Naive thymus-derived CD4-positive, alpha-beta T cell (primary cell): ENCODE measurements at regions not wholly inside any gene's neighbourhood (a gene's known extent, or its start where the extent isn't known, plus 50 kb on each side); places are given as distances from the start of the nearest gene placed in this dataset.

Experiments used
- ATAC-seq: fragments of 150-1000 bp; cut with Tn5 transposase; 2 replicates; pipeline ENCODE4 v1.10.0; 2021; ENCODE audit warnings: mild to moderate bottlenecking, moderate library complexity
- CTCF ChIA-PET: fragments of 350-600 bp; sonication (Branson Sonifier 250); formaldehyde crosslinking; loops from one replicate; lab custom pipeline; 2021; ENCODE audit warnings: antibody characterized with exemption; lab: Charles Lee
- POLR2A ChIA-PET: fragments of 350-600 bp; sonication (Branson Sonifier 250); formaldehyde crosslinking; loops from one replicate; lab custom pipeline; 2021; ENCODE audit warnings: antibody characterized with exemption, inconsistent platforms; lab: Charles Lee
- DNase-seq, 9 donors: peaks; one replicate each; pipeline versions ENCODE4 v3.0.0 to v3.0.0-alpha.2; 2020 to 2022; ENCODE audit warnings: mixed read lengths in 1 of 9
- H3K27ac ChIP-seq: one replicate; pipeline ENCODE4 v1.7.0; 2013; ENCODE audit warnings: mild to moderate bottlenecking, low read depth, low read length, moderate library complexity
- H3K27me3 ChIP-seq, 2 donors: one replicate each; pipeline ENCODE4 v1.7.0; 2013; ENCODE audit warnings: low read length in 2 of 2, mild to moderate bottlenecking in 2 of 2, moderate library complexity in 2 of 2; ENCODE audit not compliant: control insufficient read depth in 2 of 2, insufficient read depth in 2 of 2
- H3K36me3 ChIP-seq, 3 experiments: 1 replicate in 2 of 3; 2 replicates in 1 of 3; pipeline ENCODE4 v1.7.0; 2013; ENCODE audit warnings: low read length in 3 of 3, mild to moderate bottlenecking in 3 of 3, moderate library complexity in 1 of 3; ENCODE audit not compliant: insufficient read depth in 3 of 3, control insufficient read depth in 2 of 3
- H3K4me1 ChIP-seq, 2 donors: one replicate each; pipeline ENCODE4 v1.7.0; 2013; ENCODE audit warnings: low read length in 2 of 2, mild to moderate bottlenecking in 2 of 2, moderate library complexity in 1 of 2; ENCODE audit not compliant: control insufficient read depth in 2 of 2, insufficient read depth in 2 of 2
- H3K4me3 ChIP-seq: 2 replicates; pipeline ENCODE4 v1.7.0; 2013; ENCODE audit warnings: mild to moderate bottlenecking, low read length
- H3K9me3 ChIP-seq, 3 experiments: 1 replicate in 2 of 3; 2 replicates in 1 of 3; pipeline ENCODE4 v1.7.0; 2013; ENCODE audit warnings: low read length in 3 of 3; ENCODE audit not compliant: control insufficient read depth in 2 of 3
- H3K27ac Mint-ChIP-seq, 9 donors: one replicate each; pipeline ENCODE4 v1.8.0; 2020 to 2022; ENCODE audit warnings: mixed read lengths in 9 of 9, mild to moderate bottlenecking in 8 of 9, moderate library complexity in 5 of 9, inconsistent platforms in 2 of 9
- H3K27me3 Mint-ChIP-seq, 5 donors: one replicate each; pipeline ENCODE4 v1.8.0; 2021 to 2022; ENCODE audit warnings: mixed read lengths in 5 of 5, mild to moderate bottlenecking in 1 of 5
- H3K36me3 Mint-ChIP-seq, 5 donors: one replicate each; pipeline ENCODE4 v1.8.0; 2020 to 2022; ENCODE audit warnings: mixed read lengths in 5 of 5, mild to moderate bottlenecking in 3 of 5, inconsistent platforms in 1 of 5
- H3K4me1 Mint-ChIP-seq, 7 donors: one replicate each; pipeline ENCODE4 v1.8.0; 2020 to 2022; ENCODE audit warnings: mixed read lengths in 7 of 7, mild to moderate bottlenecking in 3 of 7, inconsistent platforms in 1 of 7
- H3K4me3 Mint-ChIP-seq, 10 donors: one replicate each; pipeline ENCODE4 v1.8.0; 2020 to 2022; ENCODE audit warnings: mild to moderate bottlenecking in 10 of 10, mixed read lengths in 10 of 10, moderate library complexity in 6 of 10, inconsistent platforms in 2 of 10
- H3K9me3 Mint-ChIP-seq, 11 donors: one replicate each; pipeline ENCODE4 v1.8.0; 2020 to 2022; ENCODE audit warnings: mixed read lengths in 11 of 11, mild to moderate bottlenecking in 4 of 11, inconsistent platforms in 1 of 11, moderate library complexity in 1 of 11
- intact Hi-C, 2 donors: fragments of 100-400 bp; cut with micrococcal nuclease; formaldehyde crosslinking; loops; one replicate each; pipeline ENCODE4 v1.15.1; 2023

- no peak for ATAC-seq
Observed at GRCh38 chr19:20334760-20335159, 167.7 kb downstream of the ZNF486 start.

GRCh38 chr19:20333508-20333907, 166.5 kb downstream of the ZNF486 start:
- H3K27ac Mint-ChIP-seq = no peak overlapping the region
- H3K36me3 Mint-ChIP-seq = peaks cover 0 to 7% (median 0%) of the 10 kb centered on the region in 5 donors
- POLR2A ChIA-PET = no interaction called here
- CTCF ChIA-PET = no interaction called here
- Histone ChIP-seq H3K27ac (no peak overlapping the region), H3K36me3 (no peaks in the 10 kb centered on the region), H3K4me1 (no peaks in the 10 kb centered on the region), H3K4me3 (no peak overlapping the region), H3K9me3 (no peaks in the 10 kb centered on the region), H3K27me3 (no peaks in the 10 kb centered on the region)
- ATAC-seq = no peak
- H3K27me3 Mint-ChIP-seq = peaks cover 0 to 6% (median 0%) of the 10 kb centered on the region in 5 donors
- intact Hi-C loops = no loop called here
- DNase-seq = no peak
- H3K9me3 Mint-ChIP-seq = peaks cover 0 to 24% (median 9%) of the 10 kb centered on the region in 11 donors
- no peak overlapping the region for H3K4me3 Mint-ChIP-seq
- no peaks in the 10 kb centered on the region for H3K4me1 Mint-ChIP-seq

More at GRCh38 chr19:20334760-20335159, 167.7 kb downstream of the ZNF486 start:
- POLR2A ChIA-PET = no interaction called here
- Histone ChIP-seq H3K27ac (no peak overlapping the region), H3K4me3 (no peak overlapping the region), H3K4me1 (no peaks in the 10 kb centered on the region), H3K9me3 (no peaks in the 10 kb centered on the region), H3K36me3 (no peaks in the 10 kb centered on the region), H3K27me3 (no peaks in the 10 kb centered on the region)
- H3K27ac Mint-ChIP-seq = no peak overlapping the region
- intact Hi-C loops = no loop called here
- no peaks in the 10 kb centered on the region for H3K4me1 Mint-ChIP-seq
- H3K4me3 Mint-ChIP-seq = no peak overlapping the region
- H3K9me3 Mint-ChIP-seq = peaks cover 0 to 24% (median 9%) of the 10 kb centered on the region in 11 donors
- DNase-seq = no peak
- CTCF ChIA-PET = no interaction called here
- peaks cover 0 to 7% (median 0%) of the 10 kb centered on the region in 5 donors for H3K36me3 Mint-ChIP-seq
- H3K27me3 Mint-ChIP-seq = peaks cover 0 to 6% (median 0%) of the 10 kb centered on the region in 5 donors

GRCh38 chr19:20325151-20325550, 158.1 kb downstream of the ZNF486 start:
- Mint-ChIP-seq H3K9me3 (peaks cover 0 to 23% (median 0%) of the 10 kb centered on the region in 11 donors), H3K4me3 (no peak overlapping the region), H3K27ac (no peak overlapping the region), H3K4me1 (no peaks in the 10 kb centered on the region), H3K36me3 (no peaks in the 10 kb centered on the region), H3K27me3 (no peaks in the 10 kb centered on the region)
- Histone ChIP-seq H3K27me3 (no peaks in the 10 kb centered on the region), H3K9me3 (no peaks in the 10 kb centered on the region), H3K4me3 (no peak overlapping the region), H3K36me3 (no peaks in the 10 kb centered on the region), H3K27ac (no peak overlapping the region), H3K4me1 (no peaks in the 10 kb centered on the region)
- CTCF ChIA-PET = no interaction called here
- POLR2A ChIA-PET = no interaction called here
- ATAC-seq (no peak), DNase-seq (no peak)
- intact Hi-C loops = no loop called here

GRCh38 chr19:20321139-20321763, 154.2 kb downstream of the ZNF486 start:
- H3K4me3 ChIP-seq = no peak overlapping the region
- no peaks in the 10 kb centered on the region for H3K9me3 ChIP-seq
- no peaks in the 10 kb centered on the region for H3K27me3 ChIP-seq
- DNase-seq (no peak), ATAC-seq (no peak)
- ChIA-PET POLR2A (no interaction called here), CTCF (no interaction called here)
- Mint-ChIP-seq H3K9me3 (peaks cover 0 to 25% (median 0%) of the 10 kb centered on the region in 11 donors), H3K27me3 (peaks cover 0 to 3% (median 0%) of the 10 kb centered on the region in 5 donors), H3K4me3 (no peak overlapping the region), H3K36me3 (no peaks in the 10 kb centered on the region), H3K27ac (no peak overlapping the region), H3K4me1 (no peaks in the 10 kb centered on the region)
- no peaks in the 10 kb centered on the region for H3K4me1 ChIP-seq
- no peak overlapping the region for H3K27ac ChIP-seq
- intact Hi-C loops = no loop called here
- no peaks in the 10 kb centered on the region for H3K36me3 ChIP-seq

- H3K9me3 Mint-ChIP-seq = peaks cover 0 to 25% (median 0%) of the 10 kb centered on the region in 11 donors
- no peak for DNase-seq
- peaks cover 0 to 3% (median 0%) of the 10 kb centered on the region in 5 donors for H3K27me3 Mint-ChIP-seq
- no peak overlapping the region for H3K27ac ChIP-seq
- CTCF ChIA-PET = no interaction called here
- ATAC-seq = no peak
- H3K9me3 ChIP-seq = no peaks in the 10 kb centered on the region
- H3K27me3 ChIP-seq = no peaks in the 10 kb centered on the region
- no peaks in the 10 kb centered on the region for H3K4me1 ChIP-seq
- POLR2A ChIA-PET = no interaction called here
- no peak overlapping the region for H3K4me3 Mint-ChIP-seq
- H3K4me1 Mint-ChIP-seq = no peaks in the 10 kb centered on the region
- no peak overlapping the region for H3K4me3 ChIP-seq
- intact Hi-C loops = no loop called here
- no peaks in the 10 kb centered on the region for H3K36me3 ChIP-seq
- H3K27ac Mint-ChIP-seq = no peak overlapping the region
- no peaks in the 10 kb centered on the region for H3K36me3 Mint-ChIP-seq
Observed at GRCh38 chr19:20320191-20320590, 153.2 kb downstream of the ZNF486 start.

GRCh38 chr19:20318616-20319015, 151.6 kb downstream of the ZNF486 start:
- Mint-ChIP-seq H3K36me3 (no peaks in the 10 kb centered on the region), H3K9me3 (peaks cover 0 to 26% (median 0%) of the 10 kb centered on the region in 11 donors), H3K4me3 (no peak overlapping the region), H3K27me3 (peaks cover 0 to 3% (median 0%) of the 10 kb centered on the region in 5 donors), H3K27ac (no peak overlapping the region), H3K4me1 (no peaks in the 10 kb centered on the region)
- ChIA-PET POLR2A (no interaction called here), CTCF (no interaction called here)
- no peaks in the 10 kb centered on the region for H3K9me3 ChIP-seq
- H3K4me3 ChIP-seq = no peak overlapping the region
- no peaks in the 10 kb centered on the region for H3K4me1 ChIP-seq
- no peak overlapping the region for H3K27ac ChIP-seq
- H3K36me3 ChIP-seq = no peaks in the 10 kb centered on the region
- H3K27me3 ChIP-seq = no peaks in the 10 kb centered on the region
- intact Hi-C loops = no loop called here
- ATAC-seq = no peak
- no peak for DNase-seq

GRCh38 chr19:20315543-20315942, 148.5 kb downstream of the ZNF486 start:
- ATAC-seq = no peak
- intact Hi-C loops = no loop called here

More at GRCh38 chr19:20315543-20315942, 148.5 kb downstream of the ZNF486 start:
- Mint-ChIP-seq H3K27ac (no peak overlapping the region), H3K4me3 (no peak overlapping the region), H3K9me3 (peaks cover 0 to 18% (median 2%) of the 10 kb centered on the region in 11 donors), H3K36me3 (no peaks in the 10 kb centered on the region), H3K27me3 (peaks cover 0 to 3% (median 0%) of the 10 kb centered on the region in 5 donors), H3K4me1 (no peaks in the 10 kb centered on the region)
- no peaks in the 10 kb centered on the region for H3K27me3 ChIP-seq
- CTCF ChIA-PET = no interaction called here
- POLR2A ChIA-PET = no interaction called here
- DNase-seq = no peak
- no peak overlapping the region for H3K4me3 ChIP-seq
- H3K36me3 ChIP-seq = no peaks in the 10 kb centered on the region
- no peaks in the 10 kb centered on the region for H3K4me1 ChIP-seq
- no peaks in the 10 kb centered on the region for H3K9me3 ChIP-seq
- H3K27ac ChIP-seq = no peak overlapping the region
